OCI-LY3 (cell line): ENCODE measurements at regions not wholly inside any gene's neighbourhood (a gene's known extent, or its start where the extent isn't known, plus 50 kb on each side); places are given as distances from the start of the nearest gene placed in this dataset.

Source experiments
- H2AFZ ChIP-seq: fragments of 200-600, 300-600 bp; shearing (Covaris generic); 2 replicates; pipeline ENCODE4 v1.6.0; 2014; ENCODE audit warnings: antibody characterized with exemption, low read depth, low read length
- H3K27ac ChIP-seq: fragments of 200-600, 300-600 bp; sonication (generic); 2 replicates; pipeline ENCODE4 v1.5.1; 2014; ENCODE audit warnings: mild to moderate bottlenecking, low read length, moderate library complexity, mixed read lengths
- H3K27me3 ChIP-seq: fragments of 200-600, 300-600 bp; sonication (generic); 2 replicates; pipeline ENCODE4 v1.6.1; 2014; ENCODE audit warnings: low read depth, low read length, mixed read lengths
- H3K36me3 ChIP-seq: fragments of 200-600, 300-600 bp; sonication (generic); replicated peaks from 2 replicates; pipeline ENCODE3; 2014; ENCODE audit warnings: low read depth, low read length, mixed read lengths
- H3K4me1 ChIP-seq: fragments of 300-600, 200-600 bp; sonication (generic); 2 replicates; pipeline ENCODE4 v1.6.1; 2014; ENCODE audit warnings: low read length, mixed read lengths
- H3K4me2 ChIP-seq: fragments of 200-600, 300-600 bp; sonication (generic); 2 replicates; pipeline ENCODE4 v1.6.1; 2014; ENCODE audit warnings: low read length, mixed read lengths
- H3K4me3 ChIP-seq: fragments of 300-600, 200-600 bp; sonication (generic); 2 replicates; pipeline ENCODE4 v1.5.1; 2014; ENCODE audit warnings: antibody characterized with exemption, mild to moderate bottlenecking, low read length, moderate library complexity
- H3K79me2 ChIP-seq: fragments of 300-600, 200-600 bp; shearing (Covaris generic); 2 replicates; pipeline ENCODE4 v1.6.1; 2014; ENCODE audit warnings: mild to moderate bottlenecking, low read length, mixed read lengths
- H3K9ac ChIP-seq: fragments of 300-600, 200-600 bp; shearing (Covaris generic); 2 replicates; pipeline ENCODE4 v1.6.0; 2014; ENCODE audit warnings: mild to moderate bottlenecking, low read length, moderate library complexity
- H3K9me3 ChIP-seq: fragments of 200-600, 300-600 bp; shearing (Covaris generic); 2 replicates; pipeline ENCODE4 v1.6.1; 2014; ENCODE audit warnings: low read length, mixed read lengths; ENCODE audit not compliant: insufficient read depth
- H4K20me1 ChIP-seq: fragments of 200-600, 300-600 bp; sonication (generic); 2 replicates; pipeline ENCODE4 v1.6.1; 2016; ENCODE audit warnings: low read length, mixed read lengths; ENCODE audit not compliant: insufficient read depth
- EZH2phosphoT487 ChIP-seq: fragments of 200-600 bp; shearing (Covaris generic); IDR thresholded peaks from 2 replicates; pipeline ENCODE4 v1.6.1; 2018; ENCODE audit warnings: antibody characterized with exemption, mixed run types, low read depth
- TF ChIP-seq, protein P1 (sequence below): fragments of 200-600, 300-600 bp; sonication (generic); IDR thresholded peaks from 2 replicates; pipeline ENCODE4 v1.5.1; 2014; ENCODE audit warnings: antibody characterized with exemption, low read length, low read depth

DNA sequence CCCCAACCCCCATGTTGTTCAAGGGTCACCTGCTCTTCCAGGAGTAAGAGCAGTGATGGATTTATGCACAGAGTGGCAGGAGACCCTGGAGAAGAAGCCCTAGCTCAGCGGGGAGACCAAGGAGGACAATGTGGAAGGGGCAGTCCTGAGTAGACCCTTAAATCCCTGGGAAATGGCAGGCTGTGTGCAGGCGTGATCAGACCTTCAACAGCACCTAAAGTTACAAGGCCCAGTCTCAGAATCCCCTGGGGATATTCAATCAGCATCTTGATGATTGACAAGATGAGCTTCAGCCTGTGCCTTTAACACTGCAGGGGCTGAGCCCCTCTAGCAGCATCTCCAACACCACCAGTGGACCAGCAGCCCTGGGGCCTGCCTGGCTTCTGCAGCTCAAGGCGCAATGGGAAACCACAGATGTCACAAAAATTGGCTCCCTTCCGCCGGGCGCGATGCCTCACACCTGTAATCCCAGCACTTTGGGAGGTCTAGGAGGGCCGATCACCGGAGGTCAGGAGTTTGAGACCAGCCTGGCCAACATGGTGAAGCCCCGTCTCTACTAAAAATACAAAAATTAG lies 60.4 kb downstream of the IRF2BP2 start:
- no peak overlapping the region for H3K27ac ChIP-seq
- H3K9me3 ChIP-seq, result no peaks in the 10 kb centered on the region
- no peak overlapping the region for H3K4me3 ChIP-seq
- no peak overlapping the region for H3K9ac ChIP-seq
- H3K4me2 ChIP-seq, result no peak overlapping the region
- H3K36me3 ChIP-seq, result no peaks in the 10 kb centered on the region
- H3K4me1 ChIP-seq, result no peaks in the 10 kb centered on the region
- TF ChIP-seq, protein P1, sequence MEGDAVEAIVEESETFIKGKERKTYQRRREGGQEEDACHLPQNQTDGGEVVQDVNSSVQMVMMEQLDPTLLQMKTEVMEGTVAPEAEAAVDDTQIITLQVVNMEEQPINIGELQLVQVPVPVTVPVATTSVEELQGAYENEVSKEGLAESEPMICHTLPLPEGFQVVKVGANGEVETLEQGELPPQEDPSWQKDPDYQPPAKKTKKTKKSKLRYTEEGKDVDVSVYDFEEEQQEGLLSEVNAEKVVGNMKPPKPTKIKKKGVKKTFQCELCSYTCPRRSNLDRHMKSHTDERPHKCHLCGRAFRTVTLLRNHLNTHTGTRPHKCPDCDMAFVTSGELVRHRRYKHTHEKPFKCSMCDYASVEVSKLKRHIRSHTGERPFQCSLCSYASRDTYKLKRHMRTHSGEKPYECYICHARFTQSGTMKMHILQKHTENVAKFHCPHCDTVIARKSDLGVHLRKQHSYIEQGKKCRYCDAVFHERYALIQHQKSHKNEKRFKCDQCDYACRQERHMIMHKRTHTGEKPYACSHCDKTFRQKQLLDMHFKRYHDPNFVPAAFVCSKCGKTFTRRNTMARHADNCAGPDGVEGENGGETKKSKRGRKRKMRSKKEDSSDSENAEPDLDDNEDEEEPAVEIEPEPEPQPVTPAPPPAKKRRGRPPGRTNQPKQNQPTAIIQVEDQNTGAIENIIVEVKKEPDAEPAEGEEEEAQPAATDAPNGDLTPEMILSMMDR, result no peak
- TF ChIP-seq EZH2phosphoT487, result no peak
- H3K27me3 ChIP-seq, result peaks cover 26% of the 10 kb centered on the region; the same call in 1 of the 2 replicates
- no peaks in the 10 kb centered on the region for H3K79me2 ChIP-seq
- H4K20me1 ChIP-seq, result no peaks in the 10 kb centered on the region
- no peak overlapping the region for H2AFZ ChIP-seq

DNA sequence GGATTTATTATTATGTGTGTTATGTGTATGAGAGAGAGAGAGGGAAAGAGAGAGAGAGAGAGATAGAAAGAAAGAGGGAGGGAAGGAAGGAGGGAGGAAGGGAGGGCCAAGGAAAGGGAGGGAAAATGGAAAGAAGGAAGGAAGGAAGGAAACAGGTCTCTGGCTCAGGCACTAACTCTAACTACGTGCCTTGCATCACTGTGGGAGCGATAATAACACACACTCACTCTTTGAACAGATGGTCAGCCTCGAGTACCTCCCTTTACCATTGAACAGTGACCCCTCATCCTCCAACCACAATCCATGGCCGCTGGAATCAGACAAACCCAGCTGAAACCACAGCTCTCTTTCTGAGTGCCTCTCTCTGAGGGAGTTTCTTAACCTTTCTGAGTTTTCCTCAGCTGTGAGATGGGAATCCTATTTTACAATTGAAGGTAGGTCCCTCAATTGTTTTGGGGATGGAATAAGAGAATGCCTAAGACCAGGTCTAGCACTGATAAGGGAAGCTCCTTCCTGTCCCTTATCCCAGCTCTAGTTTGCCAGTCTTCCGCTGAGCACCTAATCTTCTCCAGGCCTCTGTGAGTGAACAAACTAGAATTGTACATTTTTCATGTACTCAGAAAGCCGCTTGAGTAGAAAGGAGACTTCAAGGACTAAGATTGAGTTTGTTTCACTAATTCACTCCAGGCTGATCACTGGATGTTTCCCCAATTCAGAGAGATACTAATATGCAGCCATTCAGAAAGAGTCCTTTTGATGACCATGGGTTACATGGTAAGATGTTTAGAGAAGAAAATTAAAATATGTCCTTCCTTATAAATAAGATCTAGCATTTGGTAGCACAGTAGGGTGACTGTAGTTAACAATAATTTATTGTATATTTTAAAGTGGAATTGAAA lies 62.8 kb downstream of the IRF2BP2 start:
- H3K27ac ChIP-seq, result no peak overlapping the region
- no peak for TF ChIP-seq EZH2phosphoT487
- TF ChIP-seq, protein P1, result no peak
- no peak overlapping the region for H3K4me2 ChIP-seq
- no peak overlapping the region for H2AFZ ChIP-seq
- no peaks in the 10 kb centered on the region for H3K79me2 ChIP-seq
- no peaks in the 10 kb centered on the region for H3K9me3 ChIP-seq
- H3K4me1 ChIP-seq, result no peaks in the 10 kb centered on the region
- H3K4me3 ChIP-seq, result no peak overlapping the region
- no peaks in the 10 kb centered on the region for H4K20me1 ChIP-seq
- peaks cover 35% of the 10 kb centered on the region for H3K27me3 ChIP-seq
- H3K36me3 ChIP-seq, result no peaks in the 10 kb centered on the region
- no peak overlapping the region for H3K9ac ChIP-seq

DNA sequence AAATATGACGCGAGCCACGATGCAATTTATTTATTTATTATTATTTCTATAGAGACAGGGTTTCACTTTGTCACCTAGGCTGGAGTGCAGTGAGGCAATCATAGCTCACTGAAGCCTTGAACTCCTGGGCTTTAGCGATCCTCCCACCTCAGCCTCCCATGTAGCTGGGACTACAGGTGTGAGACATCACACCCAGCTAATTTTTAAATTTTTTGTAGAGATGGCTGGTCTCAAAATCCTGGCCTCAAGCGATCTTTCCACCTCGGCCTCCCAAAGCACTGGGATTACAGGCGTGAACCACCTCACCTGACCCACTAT lies 63.6 kb downstream of the IRF2BP2 start:
- Histone ChIP-seq H3K27me3 (peaks cover 35% of the 10 kb centered on the region), H3K36me3 (no peaks in the 10 kb centered on the region), H3K9ac (no peak overlapping the region), H3K9me3 (no peaks in the 10 kb centered on the region), H3K27ac (no peak overlapping the region), H3K4me3 (no peak overlapping the region), H4K20me1 (no peaks in the 10 kb centered on the region), H3K4me1 (no peaks in the 10 kb centered on the region), H2AFZ (no peak overlapping the region), H3K4me2 (no peak overlapping the region), H3K79me2 (no peaks in the 10 kb centered on the region)
- TF ChIP-seq, protein P1, result no peak
- TF ChIP-seq EZH2phosphoT487, result no peak

- Histone ChIP-seq H3K4me2 (peak overlapping the region; percentile 33), H3K27ac (no peak overlapping the region), H3K4me1 (no peaks in the 10 kb centered on the region)
Observed at GRCh38 chr1:234545517-234546386, 64.2 kb downstream of the IRF2BP2 start.

More at GRCh38 chr1:234545517-234546386, 64.2 kb downstream of the IRF2BP2 start:
- Histone ChIP-seq H4K20me1 (no peaks in the 10 kb centered on the region), H3K36me3 (no peaks in the 10 kb centered on the region), H2AFZ (no peak overlapping the region; the same call in 1 of the 2 replicates), H3K4me3 (no peak overlapping the region), H3K27me3 (peaks cover 37% of the 10 kb centered on the region), H3K9ac (no peak overlapping the region), H3K79me2 (no peaks in the 10 kb centered on the region), H3K9me3 (no peaks in the 10 kb centered on the region)
- TF ChIP-seq, protein P1, result no peak
- no peak for TF ChIP-seq EZH2phosphoT487
